SK-N-SH (cell line): ENCODE measurements at regions not wholly inside any gene's neighbourhood (a gene's known extent, or its start where the extent isn't known, plus 50 kb on each side); places are given as distances from the start of the nearest gene placed in this dataset.

ENCODE experiments used
- CTCF ChIA-PET: fragments of 300-600, 350-600 bp; formaldehyde crosslinking; extraction: SDS; loops from one replicate; lab custom pipeline; 2021; lab: Yijun Ruan, JAX
- POLR2A ChIA-PET: fragments of 350-600 bp; sonication (Branson Sonifier 250); formaldehyde crosslinking; extraction: SDS; loops from one replicate; lab custom pipeline; 2020; ENCODE audit warnings: antibody characterized with exemption, inconsistent platforms; lab: Yijun Ruan, JAX
- DNase-seq: peaks from one replicate; pipeline ENCODE4 v3.0.0; 2012
- H2AFZ ChIP-seq: fragments of 200-600 bp; sonication (generic); 2 replicates; pipeline ENCODE4 v1.8.1; 2016; ENCODE audit warnings: antibody characterized with exemption, mild to moderate bottlenecking, low read depth
- H3F3A ChIP-seq: fragments of 200-600 bp; sonication (generic); replicated peaks from 2 replicates; pipeline ENCODE3; 2016; ENCODE audit warnings: antibody characterized with exemption, mild to moderate bottlenecking; ENCODE audit not compliant: insufficient read depth
- H3K27ac ChIP-seq, 2 experiments: fragments of 200-500 bp in 1 of 2; fragments of 200-600 bp in 1 of 2; sonication (Bioruptor generic) in 1 of 2; sonication (generic), shearing (Covaris generic) in 1 of 2; 2 replicates each; pipeline versions ENCODE4 v1.5.1 to v1.6.1; 2014 to 2016; ENCODE audit warnings: low read depth in 2 of 2, inconsistent platforms in 1 of 2, low read length in 1 of 2, mild to moderate bottlenecking in 1 of 2, mixed read lengths in 1 of 2
- H3K27me3 ChIP-seq: fragments of 200-600 bp; sonication (generic), shearing (Covaris generic); 2 replicates; pipeline ENCODE4 v1.6.1; 2016; ENCODE audit warnings: mixed run types; ENCODE audit not compliant: insufficient read depth
- H3K36me3 ChIP-seq, 2 experiments: fragments of 200-500 bp in 1 of 2; fragments of 200-600 bp in 1 of 2; sonication (Bioruptor generic) in 1 of 2; sonication (generic) in 1 of 2; replicated peaks in 1 of 2; 2 replicates each; pipeline versions ENCODE3 to v1.5.1; 2014 to 2016; ENCODE audit warnings: low read length in 1 of 2, mild to moderate bottlenecking in 1 of 2; ENCODE audit not compliant: insufficient read depth in 2 of 2, control insufficient read depth in 1 of 2
- H3K4me1 ChIP-seq, 2 experiments: fragments of 200-500 bp in 1 of 2; fragments of 200-600 bp in 1 of 2; sonication (Bioruptor generic) in 1 of 2; sonication (generic), shearing (Covaris generic) in 1 of 2; 2 replicates each; pipeline versions ENCODE4 v1.5.1 to v1.6.1; 2014 to 2016; ENCODE audit warnings: low read depth in 1 of 2, low read length in 1 of 2, mixed run types in 1 of 2; ENCODE audit not compliant: insufficient read depth in 2 of 2, control insufficient read depth in 1 of 2
- H3K4me2 ChIP-seq: fragments of 200-600 bp; sonication (generic), shearing (Covaris generic); 2 replicates; pipeline ENCODE4 v1.6.1; 2017; ENCODE audit warnings: mixed run types
- H3K4me3 ChIP-seq, 2 experiments: fragments of 200-500 bp in 1 of 2; fragments of 200-600 bp in 1 of 2; sonication (Bioruptor generic) in 1 of 2; sonication (generic), shearing (Covaris generic) in 1 of 2; 2 replicates each; pipeline versions ENCODE4 v1.5.1 to v1.8.1; 2014 to 2016; ENCODE audit warnings: low read depth in 2 of 2, inconsistent platforms in 1 of 2, low read length in 1 of 2, mild to moderate bottlenecking in 1 of 2, mixed read lengths in 1 of 2, moderate library complexity in 1 of 2
- H3K79me2 ChIP-seq: fragments of 200-600 bp; sonication (generic); 2 replicates; pipeline ENCODE4 v1.8.1; 2017; ENCODE audit warnings: mild to moderate bottlenecking; ENCODE audit not compliant: insufficient read depth
- H3K9ac ChIP-seq: fragments of 200-600 bp; sonication (generic); 2 replicates; pipeline ENCODE4 v1.6.1; 2017; ENCODE audit warnings: mixed run types
- H3K9me2 ChIP-seq: fragments of 200-600 bp; sonication (generic); 2 replicates; pipeline ENCODE4 v1.6.1; 2017; ENCODE audit warnings: mixed run types
- H3K9me3 ChIP-seq: fragments of 200-600 bp; sonication (generic); 2 replicates; pipeline ENCODE4 v1.6.1; 2017; ENCODE audit warnings: mixed run types, mild to moderate bottlenecking, moderate library complexity
- H4K20me1 ChIP-seq: fragments of 200-600 bp; sonication (generic); 2 replicates; pipeline ENCODE4 v1.6.1; 2017; ENCODE audit warnings: mild to moderate bottlenecking, mixed run types; ENCODE audit not compliant: insufficient read depth
- ELF1 ChIP-seq: IDR thresholded peaks from 2 replicates; pipeline ENCODE4 v1.4.0; 2012
- EP300 ChIP-seq, 2 experiments: IDR thresholded peaks; 2 replicates each; pipeline versions ENCODE4 v1.4.0 to v1.6.1; 2012; ENCODE audit warnings: borderline replicate concordance in 1 of 2, low read depth in 1 of 2, low read length in 1 of 2
- EZH2phosphoT487 ChIP-seq: fragments of 200-600 bp; sonication (generic); IDR thresholded peaks from 2 replicates; pipeline ENCODE4 v1.6.1; 2017; ENCODE audit warnings: low read depth, mixed run types, mild to moderate bottlenecking, antibody characterized with exemption, moderate library complexity, borderline replicate concordance
- FOSL2 ChIP-seq: IDR thresholded peaks from 2 replicates; pipeline ENCODE4 v1.4.0; 2012; ENCODE audit warnings: low read depth, mild to moderate bottlenecking, moderate library complexity, borderline replicate concordance
- FOXJ3 ChIP-seq: sonication (generic); formaldehyde crosslinking; IDR thresholded peaks from 2 replicates; pipeline ENCODE4 v1.5.1; 2020; ENCODE audit warnings: mild to moderate bottlenecking, missing genetic modification reagents
- FOXM1 ChIP-seq: IDR thresholded peaks from 2 replicates; pipeline ENCODE4 v1.4.0; 2012; ENCODE audit warnings: low read depth, mild to moderate bottlenecking
- IRF3 ChIP-seq: fragments of 150-350 bp; IDR thresholded peaks from 2 replicates; pipeline ENCODE4 v1.6.1; 2016; ENCODE audit warnings: mild to moderate bottlenecking, low read depth, low read length
- MEF2A ChIP-seq: IDR thresholded peaks from 2 replicates; pipeline ENCODE4 v1.4.0; 2012; ENCODE audit warnings: low read depth, borderline replicate concordance
- MXI1 ChIP-seq: IDR thresholded peaks from 2 replicates; pipeline ENCODE4 v1.6.1; 2012; ENCODE audit warnings: mild to moderate bottlenecking, low read depth, low read length, improper control_type of control experiment
- NFIC ChIP-seq: IDR thresholded peaks from 2 replicates; pipeline ENCODE4 v1.4.0; 2012; ENCODE audit warnings: borderline replicate concordance
- NRF1 ChIP-seq: IDR thresholded peaks from 2 replicates; pipeline ENCODE4 v1.6.1; 2012; ENCODE audit warnings: low read depth, mild to moderate bottlenecking, low read length
- PBX3 ChIP-seq: IDR thresholded peaks from 2 replicates; pipeline ENCODE4; 2012
- RAD21 ChIP-seq: IDR thresholded peaks from 2 replicates; pipeline ENCODE4 v1.6.1; 2012; ENCODE audit warnings: mild to moderate bottlenecking, low read length
- RCOR1 ChIP-seq: fragments of 150-350 bp; IDR thresholded peaks from 2 replicates; pipeline ENCODE4 v1.6.1; 2017; ENCODE audit warnings: antibody characterized with exemption, low read length
- REST ChIP-seq: IDR thresholded peaks from 2 replicates; pipeline ENCODE4 v1.6.1; 2012; ENCODE audit warnings: mild to moderate bottlenecking, low read depth, low read length, moderate library complexity
- TEAD4 ChIP-seq: IDR thresholded peaks from 2 replicates; pipeline ENCODE4 v1.4.0; 2012; ENCODE audit warnings: mild to moderate bottlenecking, borderline replicate concordance; ENCODE audit not compliant: insufficient read depth
- USF2 ChIP-seq: fragments of 150-350 bp; IDR thresholded peaks from 2 replicates; pipeline ENCODE4 v1.6.1; 2017; ENCODE audit warnings: antibody characterized with exemption, low read length, low read depth, borderline replicate concordance
- YY1 ChIP-seq: IDR thresholded peaks from 2 replicates; pipeline ENCODE4 v1.4.0; 2012; ENCODE audit warnings: low read depth, mild to moderate bottlenecking
- WGBS: methylation state at CpG from one replicate; pipeline ENCODE4 v1.1.6; 2017; ENCODE audit warnings: low lambda C conversion rate; 5-methylcytosine and 5-hydroxymethylcytosine counted together

- H3K4me1 ChIP-seq: no peaks in the 10 kb centered on the region
- no peak overlapping the region for H2AFZ ChIP-seq
- no peaks in the 10 kb centered on the region for H3K79me2 ChIP-seq
- H3K9ac ChIP-seq: no peak overlapping the region
- ChIA-PET CTCF (no interaction called here), POLR2A (no interaction called here)
- H3K36me3 ChIP-seq: no peaks in the 10 kb centered on the region
- H3K4me2 ChIP-seq: no peak overlapping the region
- no peaks in the 10 kb centered on the region for H3K9me3 ChIP-seq
- no peaks in the 10 kb centered on the region for H3K27me3 ChIP-seq
- H3K9me2 ChIP-seq: no peaks in the 10 kb centered on the region
- H3K4me3 ChIP-seq: no peak overlapping the region
- WGBS: 0% methylated on average over 1 of the region's 1 CpG
- DNase-seq: no peak
- TF ChIP-seq NRF1 (no peak), REST (no peak), USF2 (no peak), EZH2phosphoT487 (no peak), FOXJ3 (CRISPR knock-in tag) (no peak)
- no peaks in the 10 kb centered on the region for H4K20me1 ChIP-seq
- H3K27ac ChIP-seq: no peak overlapping the region
- no peaks in the 10 kb centered on the region for H3F3A ChIP-seq
These were observed 389.9 kb upstream of the PTPRD start for GRCh38 chr9:11002705-11003104.

- no peak overlapping the region for H3K4me3 ChIP-seq
- H3F3A ChIP-seq: no peaks in the 10 kb centered on the region
- H3K4me1 ChIP-seq: no peaks in the 10 kb centered on the region
- WGBS: 20% methylated on average over 4 of the region's 4 CpGs
- H3K27me3 ChIP-seq: no peaks in the 10 kb centered on the region
- no peaks in the 10 kb centered on the region for H4K20me1 ChIP-seq
- no peaks in the 10 kb centered on the region for H3K9me3 ChIP-seq
- H3K9me2 ChIP-seq: no peaks in the 10 kb centered on the region
- H3K9ac ChIP-seq: no peak overlapping the region
- no peak overlapping the region for H3K4me2 ChIP-seq
- ChIA-PET CTCF (no interaction called here), POLR2A (no interaction called here)
- H3K27ac ChIP-seq: no peak overlapping the region
- H3K36me3 ChIP-seq: no peaks in the 10 kb centered on the region
- H2AFZ ChIP-seq: no peak overlapping the region
- no peak for DNase-seq
- no peaks in the 10 kb centered on the region for H3K79me2 ChIP-seq
- TF ChIP-seq REST: no peak
- no peak for TF ChIP-seq FOSL2
- no peak for TF ChIP-seq FOXJ3 (CRISPR knock-in tag)
- TF ChIP-seq EP300 (IDR thresholded peaks at IDR 0.05; ENCODE audit: borderline replicate concordance in 1 of 2, low read depth in 1 of 2, low read length in 1 of 2): no peak
- no peak for TF ChIP-seq MEF2A
- no peak for TF ChIP-seq PBX3
- TF ChIP-seq YY1: no peak
- no peak for TF ChIP-seq FOXM1
- no peak for TF ChIP-seq TEAD4
- TF ChIP-seq IRF3: no peak
- no peak for TF ChIP-seq ELF1
- TF ChIP-seq NFIC: no peak
- no peak for TF ChIP-seq RCOR1
- TF ChIP-seq MXI1: no peak
- no peak for TF ChIP-seq RAD21
These were observed 391.0 kb upstream of the PTPRD start for GRCh38 chr9:11003836-11004235.
